C1 segment of cervical spinal cord (tissue), 14 donors: ENCODE measurements at regions not wholly inside any gene's neighbourhood (a gene's known extent, or its start where the extent isn't known, plus 50 kb on each side); places are given as distances from the start of the nearest gene placed in this dataset.
A peak's percentile ranks its signal among the peaks of the same experiment; 100 is the strongest.

ENCODE experiments used
- DNase-seq, 14 donors: peaks; one replicate each; lab custom pipeline; 2025; lab: John Stamatoyannopoulos, UW

- DNase-seq = no peak
Observed at GRCh38 chr15:66901336-66902100, 163.9 kb upstream of the SMAD3 start.

GRCh38 chr15:66905185-66905584, 160.2 kb upstream of the SMAD3 start:
- no peak for DNase-seq

GRCh38 chr15:66905954-66906353, 159.4 kb upstream of the SMAD3 start:
- no peak for DNase-seq

- DNase-seq = no peak
Observed at GRCh38 chr15:66906668-66907614, 158.5 kb upstream of the SMAD3 start.

- peak in 6 of 14 donors; percentile 28 to 72 (median 43) for DNase-seq
Observed at GRCh38 chr15:66907826-66908743, 157.3 kb upstream of the SMAD3 start.

- DNase-seq = no peak
Observed at GRCh38 chr15:66908744-66909095, 156.7 kb upstream of the SMAD3 start.

GRCh38 chr15:66909381-66909890, 156.0 kb upstream of the SMAD3 start:
- DNase-seq = no peak

- DNase-seq = no peak
Observed at GRCh38 chr15:66911131-66911700, 154.2 kb upstream of the SMAD3 start.

- peak in 2 of 14 donors; percentile 10 to 21 for DNase-seq
Observed at GRCh38 chr15:66912001-66912400, 153.4 kb upstream of the SMAD3 start.

GRCh38 chr15:66912441-66912840, 153.0 kb upstream of the SMAD3 start:
- DNase-seq = no peak

- no peak for DNase-seq
Observed at GRCh38 chr15:66917904-66918448, 147.4 kb upstream of the SMAD3 start.

GRCh38 chr15:66919421-66919820, 146.0 kb upstream of the SMAD3 start:
- DNase-seq = no peak

GRCh38 chr15:66921319-66921915, 144.0 kb upstream of the SMAD3 start:
- peak in 4 of 14 donors; percentile 14 to 53 (median 34) for DNase-seq

- DNase-seq = no peak
Observed at GRCh38 chr15:66922608-66923007, 142.8 kb upstream of the SMAD3 start.

- no peak for DNase-seq
Observed at GRCh38 chr15:66923438-66923881, 141.9 kb upstream of the SMAD3 start.

GRCh38 chr15:66924889-66925288, 140.5 kb upstream of the SMAD3 start:
- DNase-seq = no peak

- no peak for DNase-seq
Observed at GRCh38 chr15:66925721-66926120, 139.7 kb upstream of the SMAD3 start.

- DNase-seq = no peak
Observed at GRCh38 chr15:66927201-66928077, 138.0 kb upstream of the SMAD3 start.

GRCh38 chr15:66928101-66928500, 137.3 kb upstream of the SMAD3 start:
- no peak for DNase-seq
